K562 (cell line): ENCODE measurements at regions not wholly inside any gene's neighbourhood (a gene's known extent, or its start where the extent isn't known, plus 50 kb on each side); places are given as distances from the start of the nearest gene placed in this dataset.

Source experiments
- ATAC-seq: fragments of 200-7000 bp; cut with Tn5 transposase; 3 replicates; pipeline ENCODE4 v1.9.1; 2020; ENCODE audit warnings: moderate library complexity
- BruUV-seq: library from RNA; stranded (reverse); fragments of 400-500 nt; replicated peaks from 2 replicates; lab custom pipeline; 2021; lab: Mats Ljungman, UMichigan
- CTCF ChIA-PET: fragments of 300-600 bp; formaldehyde crosslinking; extraction: SDS; loops from one replicate; lab custom pipeline; 2021; ENCODE audit warnings: low intra/inter-chr PET ratio; lab: Yijun Ruan, JAX
- POLR2A ChIA-PET: fragments of 300-600, 350-650 bp; sonication (Branson Sonifier 250); formaldehyde crosslinking; extraction: SDS; loops from one replicate; lab custom pipeline; 2021; ENCODE audit warnings: antibody characterized with exemption, inconsistent platforms; lab: Yijun Ruan, JAX
- DNase-seq, 4 experiments: peaks; one replicate each; pipeline versions ENCODE4 v3.0.0 to v3.0.0-alpha.2; 2011 to 2018; ENCODE audit warnings: low spot score in 3 of 4, mixed read lengths in 3 of 4; ENCODE audit errors: extremely low read depth in 1 of 4
- FAIRE-seq: peaks from 2 replicates; lab custom pipeline; 2011; peaks lifted over from hg19 to GRCh38; lab: Jason Lieb, UNC
- H2AFZ ChIP-seq: 2 replicates; pipeline ENCODE4 v1.6.0; 2011; ENCODE audit warnings: low read depth, low read length, control low read depth, inconsistent platforms
- H3K27ac ChIP-seq: fragments of 200-600 bp; 3 replicates; pipeline ENCODE4 v1.8.0; 2011; ENCODE audit warnings: low read depth, mild to moderate bottlenecking, control low read depth, inconsistent platforms, low read length, moderate library complexity, mixed read lengths; ENCODE audit errors: extremely low read depth
- H3K27me3 ChIP-seq, 2 experiments: fragments of 300-600 bp in 1 of 2; 2 replicates in 1 of 2; 3 replicates in 1 of 2; pipeline versions ENCODE4 v1.6.0 to v1.8.0; 2011; ENCODE audit warnings: inconsistent platforms in 2 of 2, low read length in 2 of 2, mild to moderate bottlenecking in 1 of 2, mixed read lengths in 1 of 2, moderate library complexity in 1 of 2; ENCODE audit not compliant: control insufficient read depth in 2 of 2, insufficient read depth in 2 of 2
- H3K36me3 ChIP-seq: fragments of 300-600 bp; 3 replicates; pipeline ENCODE4 v1.8.0; 2011; ENCODE audit warnings: mild to moderate bottlenecking, low read length, inconsistent platforms; ENCODE audit not compliant: control insufficient read depth, insufficient read depth
- H3K4me1 ChIP-seq, 2 experiments: fragments of 200-600 bp in 1 of 2; replicated peaks in 1 of 2; 2 replicates in 1 of 2; 3 replicates in 1 of 2; pipeline versions ENCODE4 v1.5.1 to v1.8.0; 2011; ENCODE audit warnings: inconsistent platforms in 2 of 2, low read length in 2 of 2, mild to moderate bottlenecking in 1 of 2, mixed read lengths in 1 of 2, moderate library complexity in 1 of 2; ENCODE audit not compliant: control insufficient read depth in 2 of 2, insufficient read depth in 2 of 2
- H3K4me2 ChIP-seq: 2 replicates; pipeline ENCODE4 v1.6.1; 2011; ENCODE audit warnings: low read length, control low read depth, inconsistent platforms, mixed read lengths; ENCODE audit not compliant: insufficient read depth
- H3K4me3 ChIP-seq: fragments of 200-600 bp; sonication (generic), shearing (Covaris generic); 2 replicates; pipeline ENCODE4 v1.5.1; 2016; ENCODE audit warnings: control low read depth, inconsistent platforms
- H3K79me2 ChIP-seq: fragments of 200-600 bp; 3 replicates; pipeline ENCODE4 v1.8.0; 2011; ENCODE audit warnings: low read length, inconsistent platforms; ENCODE audit not compliant: control insufficient read depth, insufficient read depth
- H3K9ac ChIP-seq, 2 experiments: 2 replicates each; pipeline versions ENCODE4 v1.6.0 to v1.6.1; 2011; ENCODE audit warnings: low read depth in 2 of 2, low read length in 2 of 2, control low read depth in 1 of 2, inconsistent platforms in 1 of 2, mild to moderate bottlenecking in 1 of 2, mixed read lengths in 1 of 2; ENCODE audit not compliant: insufficient read depth in 1 of 2
- H3K9me1 ChIP-seq: one replicate; pipeline ENCODE4 v1.6.0; 2011; ENCODE audit warnings: inconsistent platforms, mild to moderate bottlenecking, low read length, moderate library complexity; ENCODE audit not compliant: control insufficient read depth, insufficient read depth
- H3K9me3 ChIP-seq: replicated peaks from 2 replicates; pipeline ENCODE4 v1.5.1; 2011; ENCODE audit warnings: low read depth, low read length, inconsistent platforms; ENCODE audit not compliant: control insufficient read depth, insufficient read depth
- H4K20me1 ChIP-seq: replicated peaks from 2 replicates; pipeline ENCODE4 v1.6.1; 2011; ENCODE audit warnings: low read length, inconsistent platforms, mixed read lengths; ENCODE audit not compliant: control insufficient read depth, insufficient read depth
- ATF3 ChIP-seq, 2 experiments: fragments of 450-650 bp in 1 of 2; sonication (generic) in 1 of 2; formaldehyde crosslinking in 1 of 2; IDR thresholded peaks in 1 of 2; conservative IDR thresholded peaks in 1 of 2; 2 replicates each; pipeline versions ENCODE4 v1.6.1 to v1.8.1; 2016 to 2023; ENCODE audit warnings: mild to moderate bottlenecking in 2 of 2, moderate library complexity in 2 of 2, inconsistent platforms in 1 of 2, missing genetic modification reagents in 1 of 2
- BACH1 ChIP-seq: fragments of 200-800 bp; sonication (Bioruptor generic); IDR thresholded peaks from 2 replicates; pipeline ENCODE4 v1.6.1; 2016; ENCODE audit warnings: missing genetic modification characterization, missing compliant biosample characterization
- CBX3 ChIP-seq, 2 experiments: IDR thresholded peaks; 1 replicate in 1 of 2; 2 replicates in 1 of 2; pipeline ENCODE4 v1.6.1; 2012; ENCODE audit warnings: inconsistent platforms in 2 of 2, low read length in 2 of 2, borderline replicate concordance in 1 of 2, control low read depth in 1 of 2
- HIVEP1 ChIP-seq: fragments of 250-450 bp; sonication (Bioruptor Pico); IDR thresholded peaks from 2 replicates; pipeline ENCODE4 v1.4.0; 2020; ENCODE audit warnings: mild to moderate bottlenecking
- MXD1 ChIP-seq: fragments of 250-450 bp; sonication (Bioruptor Pico); IDR thresholded peaks from 2 replicates; pipeline ENCODE4 v1.8.0; 2021; ENCODE audit warnings: borderline replicate concordance, mild to moderate bottlenecking, moderate library complexity; ENCODE audit not compliant: poor library complexity, severe bottlenecking
- NBN ChIP-seq: fragments of 450-650 bp; IDR thresholded peaks from 2 replicates; pipeline ENCODE4 v1.6.1; 2016; ENCODE audit warnings: low read depth, mild to moderate bottlenecking
- PCBP1 ChIP-seq: fragments of 200-400 bp; formaldehyde crosslinking; IDR thresholded peaks from 2 replicates; pipeline ENCODE4 v1.6.1; 2018; ENCODE audit warnings: mild to moderate bottlenecking, low read depth, low read length; ENCODE audit not compliant: poor library complexity, severe bottlenecking
- RCOR1 ChIP-seq, 2 experiments: IDR thresholded peaks; 2 replicates each; pipeline ENCODE4 v1.6.1; 2012; ENCODE audit warnings: low read depth in 2 of 2, low read length in 2 of 2, borderline replicate concordance in 1 of 2, improper control_type of control experiment in 1 of 2
- SMAD2 ChIP-seq: fragments of 150-350 bp; IDR thresholded peaks from 2 replicates; pipeline ENCODE4 v1.6.1; 2014; ENCODE audit warnings: low read depth, mild to moderate bottlenecking, low read length
- STAT5B ChIP-seq: fragments of 250-450 bp; sonication (Bioruptor Pico); IDR thresholded peaks from 2 replicates; pipeline ENCODE4 v1.8.0; 2021; ENCODE audit warnings: mild to moderate bottlenecking, inconsistent platforms
- TRIM28 ChIP-seq: fragments of 450-650 bp; IDR thresholded peaks from 2 replicates; pipeline ENCODE4 v1.6.1; 2017
- WHSC1 ChIP-seq: IDR thresholded peaks from one replicate; pipeline ENCODE4 v1.6.1; 2012; ENCODE audit warnings: low read length, control low read depth, inconsistent platforms
- YBX1 ChIP-seq: fragments of 450-650 bp; IDR thresholded peaks from 2 replicates; pipeline ENCODE4 v1.7.1; 2016; ENCODE audit warnings: mild to moderate bottlenecking
- ZNF140 ChIP-seq: fragments of 250-450 bp; sonication (Bioruptor Pico); IDR thresholded peaks from 2 replicates; pipeline ENCODE4 v1.8.0; 2021; ENCODE audit warnings: moderate library complexity, mild to moderate bottlenecking, inconsistent platforms
- ZNF253 ChIP-seq: fragments of 250-450 bp; sonication (Bioruptor Pico); conservative IDR thresholded peaks from 2 replicates; pipeline ENCODE4 v1.6.1; 2021; ENCODE audit warnings: mild to moderate bottlenecking
- ZNF354B ChIP-seq: fragments of 250-450 bp; sonication (Bioruptor Pico); IDR thresholded peaks from 2 replicates; pipeline ENCODE4 v1.4.0; 2020
- ZNF586 ChIP-seq: fragments of 450-650 bp; formaldehyde crosslinking; conservative IDR thresholded peaks from 2 replicates; pipeline ENCODE4 v1.4.0; 2020; ENCODE audit warnings: mild to moderate bottlenecking, moderate library complexity
- ZNF668 ChIP-seq: fragments of 250-450 bp; sonication (Bioruptor Pico); IDR thresholded peaks from 2 replicates; pipeline ENCODE4 v1.8.0; 2022; ENCODE audit warnings: mild to moderate bottlenecking, inconsistent platforms
- ZNF79 ChIP-seq: fragments of 250-450 bp; sonication (Bioruptor Pico); IDR thresholded peaks from 2 replicates; pipeline ENCODE4 v1.4.0; 2020; ENCODE audit warnings: low read depth, mild to moderate bottlenecking, moderate library complexity
- WGBS: fragments of 100-300 bp; shearing (Covaris generic); methylation state at CpG from one replicate; pipeline ENCODE4 v1.1.6; 2016; ENCODE audit warnings: low coverage, mixed read lengths; ENCODE audit not compliant: insufficient coverage; ENCODE audit errors: missing lambda C conversion rate; 5-methylcytosine and 5-hydroxymethylcytosine counted together
- in situ Hi-C: fragments of 300-500 bp; cut with MboI; formaldehyde crosslinking; loops from 4 replicates; pipeline ENCODE4 v1.15.0; 2018; ENCODE audit warnings: inconsistent platforms, mixed read lengths
- intact Hi-C: fragments of 100-400 bp; cut with micrococcal nuclease; formaldehyde crosslinking; loops from 2 replicates; pipeline ENCODE4 v1.14.2; 2022

- no peak for FAIRE-seq
- CTCF ChIA-PET = no interaction called here
These were observed 552.3 kb downstream of the VRK1 start for GRCh38 chr14:97349463-97349862.

More at GRCh38 chr14:97349463-97349862, 552.3 kb downstream of the VRK1 start:
- intact Hi-C loops = no loop called here
- WGBS = 3% methylated on average over 2 of the region's 3 CpGs
- in situ Hi-C loops = no loop called here
- Histone ChIP-seq H3K27ac (no peak overlapping the region), H3K4me2 (no peak overlapping the region), H3K9ac (no peak overlapping the region), H2AFZ (no peak overlapping the region), H3K4me3 (no peak overlapping the region), H3K27me3 (no peaks in the 10 kb centered on the region), H3K9me3 (no peaks in the 10 kb centered on the region), H3K79me2 (no peaks in the 10 kb centered on the region), H3K36me3 (no peaks in the 10 kb centered on the region), H4K20me1 (no peaks in the 10 kb centered on the region), H3K9me1 (no peaks in the 10 kb centered on the region), H3K4me1 (no peaks in the 10 kb centered on the region)
- DNase-seq (no peak), ATAC-seq (no peak)
- POLR2A ChIA-PET = no interaction called here
- BruUV-seq = no TSS peak
- TF ChIP-seq WHSC1 (no peak), ZNF79 (CRISPR knock-in tag) (no peak), SMAD2 (no peak), YBX1 (no peak), ZNF354B (no peak), ATF3 (IDR thresholded peaks at IDR 0.05) (no peak), ATF3 (CRISPR knock-in tag; conservative IDR thresholded peaks at IDR 0.05) (no peak), ZNF668 (CRISPR knock-in tag) (no peak), HIVEP1 (CRISPR knock-in tag) (no peak), PCBP1 (no peak), STAT5B (CRISPR knock-in tag) (no peak), ZNF140 (CRISPR knock-in tag) (no peak), TRIM28 (no peak), ZNF586 (no peak), BACH1 (tag) (no peak), MXD1 (no peak), RCOR1 (IDR thresholded peaks at IDR 0.05; ENCODE audit: borderline replicate concordance in 1 of 2, low read depth in 2 of 2, low read length in 2 of 2) (no peak), ZNF253 (CRISPR knock-in tag) (no peak), NBN (no peak), CBX3 (IDR thresholded peaks at IDR 0.05; ENCODE audit: borderline replicate concordance in 1 of 2, low read length in 2 of 2) (no peak)
